Activated naive CD4-positive, alpha-beta T cell treated with anti-CD3 and anti-CD28 coated beads, Interleukin-2, amount 50 U/mL, for 24 hours (primary cell): ENCODE measurements at regions not wholly inside any gene's neighbourhood (a gene's known extent, or its start where the extent isn't known, plus 50 kb on each side); places are given as distances from the start of the nearest gene placed in this dataset.

Source experiments
- H3K27ac Mint-ChIP-seq: one replicate; pipeline ENCODE4 v1.8.0; 2021; ENCODE audit warnings: mild to moderate bottlenecking, mixed read lengths
- H3K27me3 Mint-ChIP-seq: one replicate; pipeline ENCODE4 v1.8.0; 2021; ENCODE audit warnings: mixed read lengths
- H3K36me3 Mint-ChIP-seq: one replicate; pipeline ENCODE4 v1.8.0; 2021; ENCODE audit warnings: mixed read lengths
- H3K4me1 Mint-ChIP-seq: one replicate; pipeline ENCODE4 v1.8.0; 2021; ENCODE audit warnings: mixed read lengths
- H3K4me3 Mint-ChIP-seq: one replicate; pipeline ENCODE4 v1.8.0; 2021; ENCODE audit warnings: mild to moderate bottlenecking, mixed read lengths
- H3K9me3 Mint-ChIP-seq: one replicate; pipeline ENCODE4 v1.8.0; 2021; ENCODE audit warnings: mixed read lengths

DNA sequence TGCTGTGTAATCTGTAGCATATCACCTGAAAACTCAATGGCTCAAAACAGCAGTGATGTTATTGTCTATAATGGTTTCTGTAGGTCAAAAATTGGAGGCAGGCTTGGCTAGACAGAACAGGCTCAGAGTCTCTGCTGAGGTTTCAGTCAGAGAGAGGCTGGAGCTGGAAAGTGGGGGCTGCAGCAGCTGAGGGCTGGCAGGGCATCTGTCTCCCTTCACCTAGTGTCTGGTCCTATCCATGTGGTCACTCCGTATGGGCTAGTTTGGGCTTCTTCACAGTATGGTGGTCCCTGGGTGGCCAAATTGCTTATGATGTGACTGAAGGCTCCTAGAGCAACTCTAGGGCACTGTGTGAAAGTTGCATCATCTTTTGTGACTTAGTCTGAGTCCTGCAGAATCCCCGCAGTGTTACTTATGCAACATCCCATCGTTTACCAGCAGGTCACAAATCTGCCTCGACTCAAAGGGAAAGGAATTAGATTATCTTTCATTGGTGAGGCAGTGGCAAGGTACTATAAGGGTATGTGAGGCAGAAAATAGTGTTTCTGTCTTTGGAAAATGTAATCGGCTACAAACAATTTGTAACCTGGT is 497.0 kb downstream of the EPHA7 start:
- Mint-ChIP-seq H3K27me3 (no peaks in the 10 kb centered on the region), H3K27ac (no peak overlapping the region), H3K9me3 (no peaks in the 10 kb centered on the region), H3K4me3 (no peak overlapping the region), H3K36me3 (no peaks in the 10 kb centered on the region), H3K4me1 (no peaks in the 10 kb centered on the region)

GRCh38 chr6:92915466-92915865 is 503.9 kb downstream of the EPHA7 start:
- no peaks in the 10 kb centered on the region for H3K27me3 Mint-ChIP-seq
- H3K9me3 Mint-ChIP-seq = peaks cover 5% of the 10 kb centered on the region
- H3K27ac Mint-ChIP-seq = no peak overlapping the region
- no peak overlapping the region for H3K4me3 Mint-ChIP-seq
- no peaks in the 10 kb centered on the region for H3K4me1 Mint-ChIP-seq
- H3K36me3 Mint-ChIP-seq = no peaks in the 10 kb centered on the region

DNA sequence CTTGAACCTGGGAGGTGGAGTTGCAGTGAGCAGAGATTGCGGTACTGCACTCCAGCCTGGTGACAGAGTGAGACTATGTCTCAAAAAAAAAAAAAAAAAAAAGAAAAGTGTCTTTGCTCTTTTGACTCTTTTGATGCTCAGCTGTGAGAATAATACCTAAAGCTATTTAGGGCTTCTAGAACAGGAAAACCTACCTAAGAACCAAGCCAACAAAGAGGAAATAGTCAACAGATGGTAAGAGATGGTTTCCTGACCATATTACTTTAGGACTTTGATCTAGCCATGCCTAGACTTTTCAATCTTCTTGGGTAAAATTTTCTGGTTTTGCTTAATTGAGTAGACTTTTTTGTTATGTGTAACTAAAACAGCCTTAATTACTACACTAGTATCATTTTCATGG is 508.1 kb downstream of the EPHA7 start:
- H3K27me3 Mint-ChIP-seq = no peaks in the 10 kb centered on the region
- H3K4me1 Mint-ChIP-seq = no peaks in the 10 kb centered on the region
- no peaks in the 10 kb centered on the region for H3K36me3 Mint-ChIP-seq
- peaks cover 5% of the 10 kb centered on the region for H3K9me3 Mint-ChIP-seq
- no peak overlapping the region for H3K27ac Mint-ChIP-seq
- no peak overlapping the region for H3K4me3 Mint-ChIP-seq

- no peaks in the 10 kb centered on the region for H3K36me3 Mint-ChIP-seq
- H3K9me3 Mint-ChIP-seq = peaks cover 5% of the 10 kb centered on the region
- H3K4me3 Mint-ChIP-seq = no peak overlapping the region
- no peaks in the 10 kb centered on the region for H3K4me1 Mint-ChIP-seq
- no peak overlapping the region for H3K27ac Mint-ChIP-seq
- H3K27me3 Mint-ChIP-seq = no peaks in the 10 kb centered on the region
Observed at GRCh38 chr6:92910646-92911045, 508.7 kb downstream of the EPHA7 start.

DNA sequence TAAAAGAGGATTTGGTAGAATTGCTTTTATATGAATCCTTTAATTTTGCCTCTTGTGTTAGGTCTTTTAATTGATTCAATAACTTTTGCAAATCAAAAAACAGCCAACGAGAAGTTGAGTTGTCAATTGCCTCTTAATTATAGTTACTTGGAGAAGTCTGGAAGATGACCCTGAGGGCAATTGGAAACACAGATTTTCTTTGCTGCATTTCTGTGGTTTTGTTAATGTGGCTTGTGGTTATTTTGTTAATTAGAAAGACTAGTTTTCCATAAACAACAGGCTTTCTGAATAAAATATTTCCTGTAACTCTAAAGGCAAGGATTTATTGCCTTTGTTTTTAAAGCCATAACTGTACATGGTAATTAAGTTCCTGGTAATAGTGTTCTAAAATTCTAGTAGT is 513.0 kb downstream of the EPHA7 start:
- H3K27ac Mint-ChIP-seq = no peak overlapping the region

DNA sequence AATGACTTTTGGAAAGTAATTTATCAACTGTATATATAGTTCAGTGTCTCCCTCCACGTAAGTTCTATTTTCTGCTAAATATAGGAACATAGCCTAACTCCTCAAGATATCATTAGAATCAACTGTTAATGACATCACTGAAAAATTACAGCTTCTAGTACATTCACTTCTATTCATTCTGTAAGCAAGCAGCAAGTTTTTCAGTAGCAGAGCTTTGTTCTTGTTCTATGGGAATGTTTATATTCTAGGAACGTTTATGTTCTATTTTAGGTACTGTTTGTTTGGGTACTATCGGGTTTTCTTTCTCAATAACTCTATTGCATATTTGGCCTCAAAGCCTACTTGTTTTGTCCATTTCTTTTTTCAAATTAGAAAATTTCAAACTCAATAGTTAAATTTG is 525.6 kb downstream of the EPHA7 start:
- Mint-ChIP-seq H3K27ac (no peak overlapping the region), H3K4me3 (no peak overlapping the region), H3K9me3 (no peaks in the 10 kb centered on the region)

More for the DNA sequence above, 513.0 kb downstream of the EPHA7 start:
- Mint-ChIP-seq H3K36me3 (no peaks in the 10 kb centered on the region), H3K27me3 (no peaks in the 10 kb centered on the region), H3K4me3 (no peak overlapping the region), H3K9me3 (no peaks in the 10 kb centered on the region), H3K4me1 (no peaks in the 10 kb centered on the region)

DNA sequence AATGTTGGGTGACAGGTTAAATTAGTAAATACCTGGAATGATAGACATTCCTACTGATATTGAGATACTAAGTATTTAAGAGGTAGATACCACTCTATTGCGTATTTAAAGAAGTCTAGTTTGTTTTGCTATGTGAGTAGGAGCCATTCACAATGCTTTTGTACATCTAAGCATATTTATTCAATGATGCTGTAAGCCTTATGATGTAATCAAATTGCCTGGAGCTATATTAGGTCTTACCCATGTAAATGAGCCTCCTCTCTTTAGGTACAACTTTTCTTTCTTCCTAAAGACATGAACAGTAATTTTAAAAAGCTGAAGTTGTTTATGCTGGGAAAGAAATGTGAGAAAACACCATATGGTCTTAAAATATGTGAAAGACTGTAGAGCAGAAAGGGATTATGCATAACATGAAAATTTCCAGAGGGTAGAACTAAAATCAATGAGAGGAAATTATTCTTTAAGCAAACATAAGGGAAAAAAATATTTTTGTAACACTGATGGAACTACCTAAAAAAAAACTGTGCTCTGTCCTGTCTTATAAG is 526.7 kb downstream of the EPHA7 start:
- no peaks in the 10 kb centered on the region for H3K4me1 Mint-ChIP-seq
- peaks cover 3% of the 10 kb centered on the region for H3K9me3 Mint-ChIP-seq
- no peak overlapping the region for H3K27ac Mint-ChIP-seq

More for the DNA sequence above, 525.6 kb downstream of the EPHA7 start:
- no peaks in the 10 kb centered on the region for H3K36me3 Mint-ChIP-seq
- no peaks in the 10 kb centered on the region for H3K4me1 Mint-ChIP-seq
- H3K27me3 Mint-ChIP-seq = no peaks in the 10 kb centered on the region

GRCh38 chr6:92888316-92888715 is 531.0 kb downstream of the EPHA7 start:
- no peaks in the 10 kb centered on the region for H3K4me1 Mint-ChIP-seq
- no peak overlapping the region for H3K27ac Mint-ChIP-seq

More for the DNA sequence above, 526.7 kb downstream of the EPHA7 start:
- no peak overlapping the region for H3K4me3 Mint-ChIP-seq
- H3K27me3 Mint-ChIP-seq = no peaks in the 10 kb centered on the region
- no peaks in the 10 kb centered on the region for H3K36me3 Mint-ChIP-seq

DNA sequence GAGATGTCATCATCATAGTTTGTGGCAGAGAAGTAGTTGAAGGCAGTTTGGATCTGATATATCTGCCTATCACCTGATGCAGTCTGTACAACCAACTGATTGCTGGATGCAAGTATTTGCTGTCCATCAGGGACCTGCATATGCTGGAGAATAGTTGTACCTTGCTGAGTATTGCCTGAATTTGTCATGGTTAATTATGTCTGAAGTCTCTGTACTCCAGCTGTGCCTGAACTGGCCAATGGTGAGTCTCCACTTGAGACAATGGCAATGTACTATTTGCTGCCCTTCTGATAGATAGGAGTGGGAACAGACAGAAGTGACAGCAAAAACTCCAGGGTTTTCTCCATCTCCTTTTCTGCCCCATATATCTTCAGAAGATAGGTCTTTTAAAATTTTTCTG is 531.5 kb downstream of the EPHA7 start:
- no peaks in the 10 kb centered on the region for H3K27me3 Mint-ChIP-seq
- H3K36me3 Mint-ChIP-seq = no peaks in the 10 kb centered on the region
- H3K4me3 Mint-ChIP-seq = no peak overlapping the region
- no peak overlapping the region for H3K27ac Mint-ChIP-seq
- H3K4me1 Mint-ChIP-seq = no peaks in the 10 kb centered on the region
- H3K9me3 Mint-ChIP-seq = peaks cover 9% of the 10 kb centered on the region

More at GRCh38 chr6:92888316-92888715, 531.0 kb downstream of the EPHA7 start:
- H3K36me3 Mint-ChIP-seq = no peaks in the 10 kb centered on the region
- no peaks in the 10 kb centered on the region for H3K27me3 Mint-ChIP-seq
- peaks cover 6% of the 10 kb centered on the region for H3K9me3 Mint-ChIP-seq
- no peak overlapping the region for H3K4me3 Mint-ChIP-seq

- Mint-ChIP-seq H3K4me1 (no peaks in the 10 kb centered on the region), H3K27ac (no peak overlapping the region), H3K36me3 (no peaks in the 10 kb centered on the region), H3K27me3 (no peaks in the 10 kb centered on the region), H3K4me3 (no peak overlapping the region), H3K9me3 (peaks cover 18% of the 10 kb centered on the region)
Observed at GRCh38 chr6:92879526-92879925, 539.8 kb downstream of the EPHA7 start.

GRCh38 chr6:92864966-92865555 is 554.3 kb downstream of the EPHA7 start:
- Mint-ChIP-seq H3K27me3 (no peaks in the 10 kb centered on the region), H3K4me3 (no peak overlapping the region), H3K27ac (no peak overlapping the region), H3K4me1 (no peaks in the 10 kb centered on the region), H3K36me3 (no peaks in the 10 kb centered on the region), H3K9me3 (peaks cover 19% of the 10 kb centered on the region)

GRCh38 chr6:92849636-92850035 is 569.7 kb downstream of the EPHA7 start:
- H3K27ac Mint-ChIP-seq = peak overlapping the region; percentile 15
- H3K27me3 Mint-ChIP-seq = no peaks in the 10 kb centered on the region
- H3K36me3 Mint-ChIP-seq = no peaks in the 10 kb centered on the region
- no peaks in the 10 kb centered on the region for H3K4me1 Mint-ChIP-seq
- H3K9me3 Mint-ChIP-seq = no peaks in the 10 kb centered on the region
- H3K4me3 Mint-ChIP-seq = no peak overlapping the region

- H3K9me3 Mint-ChIP-seq = no peaks in the 10 kb centered on the region
- H3K4me3 Mint-ChIP-seq = no peak overlapping the region
- no peaks in the 10 kb centered on the region for H3K27me3 Mint-ChIP-seq
- H3K4me1 Mint-ChIP-seq = no peaks in the 10 kb centered on the region
- no peak overlapping the region for H3K27ac Mint-ChIP-seq
- no peaks in the 10 kb centered on the region for H3K36me3 Mint-ChIP-seq
Observed at GRCh38 chr6:92848901-92849300, 570.5 kb downstream of the EPHA7 start.

GRCh38 chr6:92848459-92848858 is 570.9 kb downstream of the EPHA7 start:
- H3K4me1 Mint-ChIP-seq = no peaks in the 10 kb centered on the region
- H3K36me3 Mint-ChIP-seq = no peaks in the 10 kb centered on the region
- no peak overlapping the region for H3K4me3 Mint-ChIP-seq
- H3K27me3 Mint-ChIP-seq = no peaks in the 10 kb centered on the region
- no peaks in the 10 kb centered on the region for H3K9me3 Mint-ChIP-seq
- no peak overlapping the region for H3K27ac Mint-ChIP-seq

GRCh38 chr6:92847988-92848387 is 571.4 kb downstream of the EPHA7 start:
- no peaks in the 10 kb centered on the region for H3K36me3 Mint-ChIP-seq
- no peaks in the 10 kb centered on the region for H3K27me3 Mint-ChIP-seq
- no peaks in the 10 kb centered on the region for H3K4me1 Mint-ChIP-seq
- no peaks in the 10 kb centered on the region for H3K9me3 Mint-ChIP-seq
- H3K4me3 Mint-ChIP-seq = no peak overlapping the region
- no peak overlapping the region for H3K27ac Mint-ChIP-seq

DNA sequence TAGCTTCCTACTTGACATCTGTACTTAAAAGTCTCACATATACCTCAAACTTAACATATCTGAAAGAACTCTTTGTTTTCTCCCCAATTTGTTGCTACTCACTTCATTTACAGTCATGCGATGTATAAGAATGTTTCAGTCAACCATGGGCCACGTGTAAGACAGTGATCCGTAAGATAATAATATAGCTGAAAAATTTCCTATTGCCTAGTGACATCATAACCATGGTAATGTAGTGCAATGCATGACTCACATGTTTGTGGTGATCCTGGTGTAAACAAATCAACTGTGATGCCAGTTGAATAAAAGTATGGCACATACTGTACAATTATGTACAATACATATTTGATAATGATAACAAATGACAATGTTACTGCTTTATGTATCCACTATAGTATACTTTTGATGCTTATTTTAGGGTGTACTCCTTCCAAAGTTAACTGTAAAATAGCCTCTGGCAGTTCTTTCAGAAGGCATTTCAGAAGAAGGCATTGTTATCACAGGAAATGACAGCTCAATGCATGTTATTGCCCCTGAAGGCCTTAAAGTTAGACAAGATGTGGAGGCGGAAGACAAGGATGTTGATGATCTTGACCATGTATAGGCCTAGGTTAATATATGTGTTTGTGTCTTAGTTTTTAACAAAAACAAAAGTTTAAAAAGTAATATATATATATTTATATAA is 579.0 kb downstream of the EPHA7 start:
- H3K4me3 Mint-ChIP-seq = no peak overlapping the region
- no peaks in the 10 kb centered on the region for H3K27me3 Mint-ChIP-seq
- no peak overlapping the region for H3K27ac Mint-ChIP-seq
- no peaks in the 10 kb centered on the region for H3K36me3 Mint-ChIP-seq
- no peaks in the 10 kb centered on the region for H3K4me1 Mint-ChIP-seq
- H3K9me3 Mint-ChIP-seq = peaks cover 4% of the 10 kb centered on the region
